K562 (cell line): ENCODE measurements at regions not wholly inside any gene's neighbourhood (a gene's known extent, or its start where the extent isn't known, plus 50 kb on each side); places are given as distances from the start of the nearest gene placed in this dataset.

Experiments used
- ATAC-seq: fragments of 200-7000 bp; cut with Tn5 transposase; 3 replicates; pipeline ENCODE4 v1.9.1; 2020; ENCODE audit warnings: moderate library complexity
- BruUV-seq: library from RNA; stranded (reverse); fragments of 400-500 nt; replicated peaks from 2 replicates; lab custom pipeline; 2021; lab: Mats Ljungman, UMichigan
- CTCF ChIA-PET: fragments of 300-600 bp; formaldehyde crosslinking; extraction: SDS; loops from one replicate; lab custom pipeline; 2021; ENCODE audit warnings: low intra/inter-chr PET ratio; lab: Yijun Ruan, JAX
- POLR2A ChIA-PET: fragments of 300-600, 350-650 bp; sonication (Branson Sonifier 250); formaldehyde crosslinking; extraction: SDS; loops from one replicate; lab custom pipeline; 2021; ENCODE audit warnings: antibody characterized with exemption, inconsistent platforms; lab: Yijun Ruan, JAX
- DNase-seq, 4 experiments: peaks; one replicate each; pipeline versions ENCODE4 v3.0.0 to v3.0.0-alpha.2; 2011 to 2018; ENCODE audit warnings: low spot score in 3 of 4, mixed read lengths in 3 of 4; ENCODE audit errors: extremely low read depth in 1 of 4
- FAIRE-seq: peaks from 2 replicates; lab custom pipeline; 2011; peaks lifted over from hg19 to GRCh38; lab: Jason Lieb, UNC
- H2AFZ ChIP-seq: 2 replicates; pipeline ENCODE4 v1.6.0; 2011; ENCODE audit warnings: low read depth, low read length, control low read depth, inconsistent platforms
- H3K27ac ChIP-seq: fragments of 200-600 bp; 3 replicates; pipeline ENCODE4 v1.8.0; 2011; ENCODE audit warnings: low read depth, mild to moderate bottlenecking, control low read depth, inconsistent platforms, low read length, moderate library complexity, mixed read lengths; ENCODE audit errors: extremely low read depth
- H3K27me3 ChIP-seq, 2 experiments: fragments of 300-600 bp in 1 of 2; 2 replicates in 1 of 2; 3 replicates in 1 of 2; pipeline versions ENCODE4 v1.6.0 to v1.8.0; 2011; ENCODE audit warnings: inconsistent platforms in 2 of 2, low read length in 2 of 2, mild to moderate bottlenecking in 1 of 2, mixed read lengths in 1 of 2, moderate library complexity in 1 of 2; ENCODE audit not compliant: control insufficient read depth in 2 of 2, insufficient read depth in 2 of 2
- H3K36me3 ChIP-seq: fragments of 300-600 bp; 3 replicates; pipeline ENCODE4 v1.8.0; 2011; ENCODE audit warnings: mild to moderate bottlenecking, low read length, inconsistent platforms; ENCODE audit not compliant: control insufficient read depth, insufficient read depth
- H3K4me1 ChIP-seq, 2 experiments: fragments of 200-600 bp in 1 of 2; replicated peaks in 1 of 2; 2 replicates in 1 of 2; 3 replicates in 1 of 2; pipeline versions ENCODE4 v1.5.1 to v1.8.0; 2011; ENCODE audit warnings: inconsistent platforms in 2 of 2, low read length in 2 of 2, mild to moderate bottlenecking in 1 of 2, mixed read lengths in 1 of 2, moderate library complexity in 1 of 2; ENCODE audit not compliant: control insufficient read depth in 2 of 2, insufficient read depth in 2 of 2
- H3K4me2 ChIP-seq: 2 replicates; pipeline ENCODE4 v1.6.1; 2011; ENCODE audit warnings: low read length, control low read depth, inconsistent platforms, mixed read lengths; ENCODE audit not compliant: insufficient read depth
- H3K4me3 ChIP-seq: fragments of 200-600 bp; sonication (generic), shearing (Covaris generic); 2 replicates; pipeline ENCODE4 v1.5.1; 2016; ENCODE audit warnings: control low read depth, inconsistent platforms
- H3K79me2 ChIP-seq: fragments of 200-600 bp; 3 replicates; pipeline ENCODE4 v1.8.0; 2011; ENCODE audit warnings: low read length, inconsistent platforms; ENCODE audit not compliant: control insufficient read depth, insufficient read depth
- H3K9ac ChIP-seq, 2 experiments: 2 replicates each; pipeline versions ENCODE4 v1.6.0 to v1.6.1; 2011; ENCODE audit warnings: low read depth in 2 of 2, low read length in 2 of 2, control low read depth in 1 of 2, inconsistent platforms in 1 of 2, mild to moderate bottlenecking in 1 of 2, mixed read lengths in 1 of 2; ENCODE audit not compliant: insufficient read depth in 1 of 2
- H3K9me1 ChIP-seq: one replicate; pipeline ENCODE4 v1.6.0; 2011; ENCODE audit warnings: inconsistent platforms, mild to moderate bottlenecking, low read length, moderate library complexity; ENCODE audit not compliant: control insufficient read depth, insufficient read depth
- H3K9me3 ChIP-seq: replicated peaks from 2 replicates; pipeline ENCODE4 v1.5.1; 2011; ENCODE audit warnings: low read depth, low read length, inconsistent platforms; ENCODE audit not compliant: control insufficient read depth, insufficient read depth
- H4K20me1 ChIP-seq: replicated peaks from 2 replicates; pipeline ENCODE4 v1.6.1; 2011; ENCODE audit warnings: low read length, inconsistent platforms, mixed read lengths; ENCODE audit not compliant: control insufficient read depth, insufficient read depth
- DACH1 ChIP-seq: fragments of 450-650 bp; IDR thresholded peaks from 2 replicates; pipeline ENCODE4 v1.6.1; 2018; ENCODE audit not compliant: partially characterized antibody
- EP300 ChIP-seq: IDR thresholded peaks from 2 replicates; pipeline ENCODE4 v1.6.1; 2012; ENCODE audit warnings: low read length, improper control_type of control experiment
- FOS ChIP-seq: IDR thresholded peaks from 3 replicates; pipeline ENCODE4 v1.6.1; 2011; ENCODE audit not compliant: insufficient read length; ENCODE audit errors: extremely low read depth
- GATAD2B ChIP-seq: fragments of 450-650 bp; IDR thresholded peaks from 2 replicates; pipeline ENCODE4 v1.6.1; 2017; ENCODE audit warnings: mild to moderate bottlenecking, borderline replicate concordance
- SAFB ChIP-seq: fragments of 200-400 bp; formaldehyde crosslinking; IDR thresholded peaks from 2 replicates; pipeline ENCODE4 v1.6.1; 2017; ENCODE audit warnings: low read depth, low read length, borderline replicate concordance
- TFAM ChIP-seq: fragments of 250-450 bp; sonication (Bioruptor Pico); conservative IDR thresholded peaks from 2 replicates; pipeline ENCODE4 v1.5.0; 2021; ENCODE audit warnings: mild to moderate bottlenecking, moderate library complexity
- ZBTB33 ChIP-seq: sonication (generic); formaldehyde crosslinking; IDR thresholded peaks from 2 replicates; pipeline ENCODE4 v1.8.1; 2023; ENCODE audit warnings: mild to moderate bottlenecking, missing genetic modification reagents
- ZNF174 ChIP-seq: fragments of 250-450 bp; sonication (Bioruptor Pico); IDR thresholded peaks from 2 replicates; pipeline ENCODE4 v1.4.0; 2020; ENCODE audit warnings: mild to moderate bottlenecking
- ZNF197 ChIP-seq: fragments of 200-800 bp; sonication (Bioruptor generic); IDR thresholded peaks from 2 replicates; pipeline ENCODE4 v1.6.1; 2016; ENCODE audit warnings: low read depth, missing genetic modification characterization, missing compliant biosample characterization
- ZNF583 ChIP-seq: fragments of 250-450 bp; sonication (Bioruptor Pico); IDR thresholded peaks from 2 replicates; pipeline ENCODE4 v1.4.0; 2020
- WGBS: fragments of 100-300 bp; shearing (Covaris generic); methylation state at CpG from one replicate; pipeline ENCODE4 v1.1.6; 2016; ENCODE audit warnings: low coverage, mixed read lengths; ENCODE audit not compliant: insufficient coverage; ENCODE audit errors: missing lambda C conversion rate; 5-methylcytosine and 5-hydroxymethylcytosine counted together
- in situ Hi-C: fragments of 300-500 bp; cut with MboI; formaldehyde crosslinking; loops from 4 replicates; pipeline ENCODE4 v1.15.0; 2018; ENCODE audit warnings: inconsistent platforms, mixed read lengths
- intact Hi-C: fragments of 100-400 bp; cut with micrococcal nuclease; formaldehyde crosslinking; loops from 2 replicates; pipeline ENCODE4 v1.14.2; 2022
- TF ChIP-seq, protein P1 (sequence below): sonication (generic); formaldehyde crosslinking; IDR thresholded peaks from 2 replicates; pipeline ENCODE4 v1.8.1; 2023; ENCODE audit warnings: mild to moderate bottlenecking, missing genetic modification reagents
- TF ChIP-seq, protein P2 (sequence below): fragments of 450-650 bp; formaldehyde crosslinking; IDR thresholded peaks from 2 replicates; pipeline ENCODE4 v1.4.0; 2022; ENCODE audit warnings: missing genetic modification characterization
- TF ChIP-seq, protein P3 (sequence below), 2 experiments: IDR thresholded peaks in 1 of 2; conservative IDR thresholded peaks in 1 of 2; 2 replicates each; pipeline ENCODE4 v1.6.1; 2016; ENCODE audit warnings: low read depth in 2 of 2, mild to moderate bottlenecking in 1 of 2, missing compliant biosample characterization in 1 of 2, missing genetic modification characterization in 1 of 2, moderate library complexity in 1 of 2

GRCh38 chr12:16096273-16096849 lies 181.1 kb downstream of the SLC15A5 start:
- Histone ChIP-seq H2AFZ (no peak overlapping the region), H3K4me1 (no peaks in the 10 kb centered on the region), H4K20me1 (no peaks in the 10 kb centered on the region), H3K4me2 (no peak overlapping the region), H3K4me3 (no peak overlapping the region), H3K27ac (no peak overlapping the region), H3K27me3 (no peaks in the 10 kb centered on the region), H3K79me2 (no peaks in the 10 kb centered on the region), H3K36me3 (no peaks in the 10 kb centered on the region), H3K9me1 (no peaks in the 10 kb centered on the region), H3K9me3 (no peaks in the 10 kb centered on the region), H3K9ac (no peak overlapping the region)
- no TSS peak for BruUV-seq
- no peak for FAIRE-seq
- no peak for ATAC-seq
- 0% methylated on average over 2 of the region's 2 CpGs for WGBS
- no peak for DNase-seq
- intact Hi-C loops (no loop called here), in situ Hi-C loops (no loop called here)
- ChIA-PET POLR2A (no interaction called here), CTCF (no interaction called here)
- TF ChIP-seq SAFB (no peak), GATAD2B (no peak), DACH1 (no peak), ZNF197 (no peak), ZNF583 (CRISPR knock-in tag) (no peak), FOS (no peak), ZNF174 (CRISPR knock-in tag) (no peak), ZBTB33 (CRISPR knock-in tag) (no peak), EP300 (no peak), TFAM (CRISPR knock-in tag) (no peak)
- TF ChIP-seq, protein P1, sequence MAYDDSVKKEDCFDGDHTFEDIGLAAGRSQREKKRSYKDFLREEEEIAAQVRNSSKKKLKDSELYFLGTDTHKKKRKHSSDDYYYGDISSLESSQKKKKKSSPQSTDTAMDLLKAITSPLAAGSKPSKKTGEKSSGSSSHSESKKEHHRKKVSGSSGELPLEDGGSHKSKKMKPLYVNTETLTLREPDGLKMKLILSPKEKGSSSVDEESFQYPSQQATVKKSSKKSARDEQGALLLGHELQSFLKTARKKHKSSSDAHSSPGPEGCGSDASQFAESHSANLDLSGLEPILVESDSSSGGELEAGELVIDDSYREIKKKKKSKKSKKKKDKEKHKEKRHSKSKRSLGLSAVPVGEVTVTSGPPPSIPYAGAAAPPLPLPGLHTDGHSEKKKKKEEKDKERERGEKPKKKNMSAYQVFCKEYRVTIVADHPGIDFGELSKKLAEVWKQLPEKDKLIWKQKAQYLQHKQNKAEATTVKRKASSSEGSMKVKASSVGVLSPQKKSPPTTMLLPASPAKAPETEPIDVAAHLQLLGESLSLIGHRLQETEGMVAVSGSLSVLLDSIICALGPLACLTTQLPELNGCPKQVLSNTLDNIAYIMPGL (CRISPR knock-in tag): no peak
- TF ChIP-seq, protein P2, sequence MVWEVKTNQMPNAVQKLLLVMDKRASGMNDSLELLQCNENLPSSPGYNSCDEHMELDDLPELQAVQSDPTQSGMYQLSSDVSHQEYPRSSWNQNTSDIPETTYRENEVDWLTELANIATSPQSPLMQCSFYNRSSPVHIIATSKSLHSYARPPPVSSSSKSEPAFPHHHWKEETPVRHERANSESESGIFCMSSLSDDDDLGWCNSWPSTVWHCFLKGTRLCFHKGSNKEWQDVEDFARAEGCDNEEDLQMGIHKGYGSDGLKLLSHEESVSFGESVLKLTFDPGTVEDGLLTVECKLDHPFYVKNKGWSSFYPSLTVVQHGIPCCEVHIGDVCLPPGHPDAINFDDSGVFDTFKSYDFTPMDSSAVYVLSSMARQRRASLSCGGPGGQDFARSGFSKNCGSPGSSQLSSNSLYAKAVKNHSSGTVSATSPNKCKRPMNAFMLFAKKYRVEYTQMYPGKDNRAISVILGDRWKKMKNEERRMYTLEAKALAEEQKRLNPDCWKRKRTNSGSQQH (CRISPR knock-in tag): no peak
- TF ChIP-seq, protein P3, sequence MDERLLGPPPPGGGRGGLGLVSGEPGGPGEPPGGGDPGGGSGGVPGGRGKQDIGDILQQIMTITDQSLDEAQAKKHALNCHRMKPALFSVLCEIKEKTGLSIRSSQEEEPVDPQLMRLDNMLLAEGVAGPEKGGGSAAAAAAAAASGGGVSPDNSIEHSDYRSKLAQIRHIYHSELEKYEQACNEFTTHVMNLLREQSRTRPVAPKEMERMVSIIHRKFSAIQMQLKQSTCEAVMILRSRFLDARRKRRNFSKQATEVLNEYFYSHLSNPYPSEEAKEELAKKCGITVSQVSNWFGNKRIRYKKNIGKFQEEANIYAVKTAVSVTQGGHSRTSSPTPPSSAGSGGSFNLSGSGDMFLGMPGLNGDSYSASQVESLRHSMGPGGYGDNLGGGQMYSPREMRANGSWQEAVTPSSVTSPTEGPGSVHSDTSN (CRISPR knock-in tag; IDR thresholded peaks at IDR 0.05; ENCODE audit: low read depth): no peak
- TF ChIP-seq, protein P3 (tag; conservative IDR thresholded peaks at IDR 0.05; ENCODE audit: low read depth): no peak
